K562 (cell line): ENCODE measurements at regions not wholly inside any gene's neighbourhood (a gene's known extent, or its start where the extent isn't known, plus 50 kb on each side); places are given as distances from the start of the nearest gene placed in this dataset.

Experiments
- ATAC-seq: fragments of 200-7000 bp; cut with Tn5 transposase; 3 replicates; pipeline ENCODE4 v1.9.1; 2020; ENCODE audit warnings: moderate library complexity
- BruUV-seq: library from RNA; stranded (reverse); fragments of 400-500 nt; replicated peaks from 2 replicates; lab custom pipeline; 2021; lab: Mats Ljungman, UMichigan
- CTCF ChIA-PET: fragments of 300-600 bp; formaldehyde crosslinking; extraction: SDS; loops from one replicate; lab custom pipeline; 2021; ENCODE audit warnings: low intra/inter-chr PET ratio; lab: Yijun Ruan, JAX
- POLR2A ChIA-PET: fragments of 300-600, 350-650 bp; sonication (Branson Sonifier 250); formaldehyde crosslinking; extraction: SDS; loops from one replicate; lab custom pipeline; 2021; ENCODE audit warnings: antibody characterized with exemption, inconsistent platforms; lab: Yijun Ruan, JAX
- DNase-seq, 4 experiments: peaks; one replicate each; pipeline versions ENCODE4 v3.0.0 to v3.0.0-alpha.2; 2011 to 2018; ENCODE audit warnings: low spot score in 3 of 4, mixed read lengths in 3 of 4; ENCODE audit errors: extremely low read depth in 1 of 4
- FAIRE-seq: peaks from 2 replicates; lab custom pipeline; 2011; peaks lifted over from hg19 to GRCh38; lab: Jason Lieb, UNC
- H2AFZ ChIP-seq: 2 replicates; pipeline ENCODE4 v1.6.0; 2011; ENCODE audit warnings: low read depth, low read length, control low read depth, inconsistent platforms
- H3K27ac ChIP-seq: fragments of 200-600 bp; 3 replicates; pipeline ENCODE4 v1.8.0; 2011; ENCODE audit warnings: low read depth, mild to moderate bottlenecking, control low read depth, inconsistent platforms, low read length, moderate library complexity, mixed read lengths; ENCODE audit errors: extremely low read depth
- H3K27me3 ChIP-seq, 2 experiments: fragments of 300-600 bp in 1 of 2; 2 replicates in 1 of 2; 3 replicates in 1 of 2; pipeline versions ENCODE4 v1.6.0 to v1.8.0; 2011; ENCODE audit warnings: inconsistent platforms in 2 of 2, low read length in 2 of 2, mild to moderate bottlenecking in 1 of 2, mixed read lengths in 1 of 2, moderate library complexity in 1 of 2; ENCODE audit not compliant: control insufficient read depth in 2 of 2, insufficient read depth in 2 of 2
- H3K36me3 ChIP-seq: fragments of 300-600 bp; 3 replicates; pipeline ENCODE4 v1.8.0; 2011; ENCODE audit warnings: mild to moderate bottlenecking, low read length, inconsistent platforms; ENCODE audit not compliant: control insufficient read depth, insufficient read depth
- H3K4me1 ChIP-seq, 2 experiments: fragments of 200-600 bp in 1 of 2; replicated peaks in 1 of 2; 2 replicates in 1 of 2; 3 replicates in 1 of 2; pipeline versions ENCODE4 v1.5.1 to v1.8.0; 2011; ENCODE audit warnings: inconsistent platforms in 2 of 2, low read length in 2 of 2, mild to moderate bottlenecking in 1 of 2, mixed read lengths in 1 of 2, moderate library complexity in 1 of 2; ENCODE audit not compliant: control insufficient read depth in 2 of 2, insufficient read depth in 2 of 2
- H3K4me2 ChIP-seq: 2 replicates; pipeline ENCODE4 v1.6.1; 2011; ENCODE audit warnings: low read length, control low read depth, inconsistent platforms, mixed read lengths; ENCODE audit not compliant: insufficient read depth
- H3K4me3 ChIP-seq: fragments of 200-600 bp; sonication (generic), shearing (Covaris generic); 2 replicates; pipeline ENCODE4 v1.5.1; 2016; ENCODE audit warnings: control low read depth, inconsistent platforms
- H3K79me2 ChIP-seq: fragments of 200-600 bp; 3 replicates; pipeline ENCODE4 v1.8.0; 2011; ENCODE audit warnings: low read length, inconsistent platforms; ENCODE audit not compliant: control insufficient read depth, insufficient read depth
- H3K9ac ChIP-seq, 2 experiments: 2 replicates each; pipeline versions ENCODE4 v1.6.0 to v1.6.1; 2011; ENCODE audit warnings: low read depth in 2 of 2, low read length in 2 of 2, control low read depth in 1 of 2, inconsistent platforms in 1 of 2, mild to moderate bottlenecking in 1 of 2, mixed read lengths in 1 of 2; ENCODE audit not compliant: insufficient read depth in 1 of 2
- H3K9me1 ChIP-seq: one replicate; pipeline ENCODE4 v1.6.0; 2011; ENCODE audit warnings: inconsistent platforms, mild to moderate bottlenecking, low read length, moderate library complexity; ENCODE audit not compliant: control insufficient read depth, insufficient read depth
- H3K9me3 ChIP-seq: replicated peaks from 2 replicates; pipeline ENCODE4 v1.5.1; 2011; ENCODE audit warnings: low read depth, low read length, inconsistent platforms; ENCODE audit not compliant: control insufficient read depth, insufficient read depth
- H4K20me1 ChIP-seq: replicated peaks from 2 replicates; pipeline ENCODE4 v1.6.1; 2011; ENCODE audit warnings: low read length, inconsistent platforms, mixed read lengths; ENCODE audit not compliant: control insufficient read depth, insufficient read depth
- KAT8 ChIP-seq: fragments of 450-650 bp; IDR thresholded peaks from 2 replicates; pipeline ENCODE4 v1.6.1; 2016; ENCODE audit warnings: low read depth, mild to moderate bottlenecking
- SMAD4 ChIP-seq: fragments of 250-450 bp; sonication (Bioruptor Pico); conservative IDR thresholded peaks from 2 replicates; pipeline ENCODE4 v1.8.0; 2021; ENCODE audit warnings: inconsistent platforms, mild to moderate bottlenecking, moderate library complexity
- TEAD1 ChIP-seq, 2 experiments: fragments of 450-650 bp in 1 of 2; sonication (generic) in 1 of 2; formaldehyde crosslinking; IDR thresholded peaks; 2 replicates each; pipeline versions ENCODE4 v1.4.0 to v1.8.0; 2020 to 2022; ENCODE audit warnings: mild to moderate bottlenecking in 2 of 2, missing genetic modification reagents in 1 of 2
- ZNF146 ChIP-seq: IDR thresholded peaks from one replicate; pipeline ENCODE4 v1.6.1; 2018; ENCODE audit warnings: missing compliant biosample characterization; ENCODE audit not compliant: unreplicated experiment
- in situ Hi-C: fragments of 300-500 bp; cut with MboI; formaldehyde crosslinking; loops from 4 replicates; pipeline ENCODE4 v1.15.0; 2018; ENCODE audit warnings: inconsistent platforms, mixed read lengths
- intact Hi-C: fragments of 100-400 bp; cut with micrococcal nuclease; formaldehyde crosslinking; loops from 2 replicates; pipeline ENCODE4 v1.14.2; 2022
- TF ChIP-seq, protein P1 (sequence below): sonication (generic); formaldehyde crosslinking; IDR thresholded peaks from 2 replicates; pipeline ENCODE4 v1.8.0; 2022; ENCODE audit warnings: missing genetic modification reagents, mild to moderate bottlenecking, borderline replicate concordance

- Histone ChIP-seq H3K36me3 (no peaks in the 10 kb centered on the region), H4K20me1 (no peaks in the 10 kb centered on the region), H3K9ac (no peak overlapping the region), H3K9me3 (no peaks in the 10 kb centered on the region; the same call in 1 of the 2 replicates), H3K4me1 (no peaks in the 10 kb centered on the region), H3K4me2 (no peak overlapping the region), H3K79me2 (no peaks in the 10 kb centered on the region), H3K9me1 (no peaks in the 10 kb centered on the region), H2AFZ (no peak overlapping the region), H3K4me3 (no peak overlapping the region), H3K27me3 (no peaks in the 10 kb centered on the region), H3K27ac (no peak overlapping the region)
- ChIA-PET CTCF (no interaction called here), POLR2A (no interaction called here)
- BruUV-seq = no TSS peak
- intact Hi-C loops = no loop called here
- in situ Hi-C loops = no loop called here
- DNase-seq (no peak), FAIRE-seq (no peak), ATAC-seq (no peak)
- TF ChIP-seq SMAD4 = no peak
- TF ChIP-seq TEAD1 (CRISPR knock-in tag; IDR thresholded peaks at IDR 0.05) = no peak
- no peak for TF ChIP-seq ZNF146
- TF ChIP-seq, protein P1, sequence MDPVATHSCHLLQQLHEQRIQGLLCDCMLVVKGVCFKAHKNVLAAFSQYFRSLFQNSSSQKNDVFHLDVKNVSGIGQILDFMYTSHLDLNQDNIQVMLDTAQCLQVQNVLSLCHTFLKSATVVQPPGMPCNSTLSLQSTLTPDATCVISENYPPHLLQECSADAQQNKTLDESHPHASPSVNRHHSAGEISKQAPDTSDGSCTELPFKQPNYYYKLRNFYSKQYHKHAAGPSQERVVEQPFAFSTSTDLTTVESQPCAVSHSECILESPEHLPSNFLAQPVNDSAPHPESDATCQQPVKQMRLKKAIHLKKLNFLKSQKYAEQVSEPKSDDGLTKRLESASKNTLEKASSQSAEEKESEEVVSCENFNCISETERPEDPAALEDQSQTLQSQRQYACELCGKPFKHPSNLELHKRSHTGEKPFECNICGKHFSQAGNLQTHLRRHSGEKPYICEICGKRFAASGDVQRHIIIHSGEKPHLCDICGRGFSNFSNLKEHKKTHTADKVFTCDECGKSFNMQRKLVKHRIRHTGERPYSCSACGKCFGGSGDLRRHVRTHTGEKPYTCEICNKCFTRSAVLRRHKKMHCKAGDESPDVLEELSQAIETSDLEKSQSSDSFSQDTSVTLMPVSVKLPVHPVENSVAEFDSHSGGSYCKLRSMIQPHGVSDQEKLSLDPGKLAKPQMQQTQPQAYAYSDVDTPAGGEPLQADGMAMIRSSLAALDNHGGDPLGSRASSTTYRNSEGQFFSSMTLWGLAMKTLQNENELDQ = no peak
- no peak for TF ChIP-seq KAT8
These were observed 1261.8 kb downstream of the ADGRL3 start for GRCh38 chr4:62461961-62462360.
